Stomach smooth muscle (tissue), 2 donors: ENCODE measurements at regions not wholly inside any gene's neighbourhood (a gene's known extent, or its start where the extent isn't known, plus 50 kb on each side); places are given as distances from the start of the nearest gene placed in this dataset.

Experiments
- H3K27ac ChIP-seq: one replicate; pipeline ENCODE4 v1.7.0; 2013; ENCODE audit warnings: mild to moderate bottlenecking, low read length, inconsistent platforms
- H3K27me3 ChIP-seq, 2 donors: one replicate each; pipeline ENCODE4 v1.7.0; 2013; ENCODE audit warnings: low read length in 2 of 2; ENCODE audit not compliant: insufficient read depth in 2 of 2, control insufficient read depth in 1 of 2
- H3K36me3 ChIP-seq, 2 donors: one replicate each; pipeline ENCODE4 v1.7.0; 2013; ENCODE audit warnings: low read length in 2 of 2; ENCODE audit not compliant: control insufficient read depth in 2 of 2, insufficient read depth in 2 of 2
- H3K4me1 ChIP-seq: one replicate; pipeline ENCODE4 v1.7.0; 2013; ENCODE audit warnings: low read length; ENCODE audit not compliant: control insufficient read depth, insufficient read depth
- H3K4me3 ChIP-seq, 2 donors: one replicate each; pipeline ENCODE4 v1.7.0; 2013; ENCODE audit warnings: low read length in 2 of 2
- H3K9ac ChIP-seq, 2 donors: one replicate each; pipeline ENCODE4 v1.7.0; 2013; ENCODE audit warnings: low read length in 2 of 2, mild to moderate bottlenecking in 1 of 2
- H3K9me3 ChIP-seq, 2 donors: one replicate each; pipeline ENCODE4 v1.7.0; 2013; ENCODE audit warnings: low read length in 2 of 2; ENCODE audit not compliant: control insufficient read depth in 2 of 2
- donor health status: healthy.
- donor health status: Pancreatic carcinoma.

- H3K4me1 ChIP-seq = no peaks in the 10 kb centered on the region
- H3K36me3 ChIP-seq = no peaks in the 10 kb centered on the region
- H3K4me3 ChIP-seq = no peak overlapping the region
- no peaks in the 10 kb centered on the region for H3K9me3 ChIP-seq
- no peaks in the 10 kb centered on the region for H3K27me3 ChIP-seq
- no peak overlapping the region for H3K27ac ChIP-seq
- H3K9ac ChIP-seq = no peak overlapping the region
Measured at GRCh38 chr1:168826269-168826668, 97.3 kb upstream of the DPT start.

DNA sequence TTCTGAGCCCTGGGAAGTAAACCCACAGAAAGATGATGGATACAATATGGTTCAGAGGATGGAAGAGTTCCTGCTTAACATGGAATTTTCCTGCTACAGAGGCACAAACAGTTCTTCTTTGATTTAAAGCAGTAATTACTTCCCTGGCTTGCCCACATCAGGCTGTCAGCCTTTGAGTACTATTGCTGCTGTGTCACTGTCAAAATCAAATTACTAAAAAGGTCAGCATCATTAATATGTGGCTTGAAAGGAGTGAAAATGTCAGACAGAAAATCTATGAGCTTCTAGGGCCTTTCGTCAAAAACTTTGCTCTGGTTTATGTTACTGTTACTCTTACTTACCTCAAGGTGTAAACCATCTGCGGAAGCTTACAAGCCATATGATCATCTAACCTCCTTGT lies 98.6 kb upstream of the DPT start:
- no peaks in the 10 kb centered on the region for H3K4me1 ChIP-seq
- no peak overlapping the region for H3K4me3 ChIP-seq
- no peaks in the 10 kb centered on the region for H3K36me3 ChIP-seq
- no peak overlapping the region for H3K9ac ChIP-seq
- no peaks in the 10 kb centered on the region for H3K27me3 ChIP-seq
- no peak overlapping the region for H3K27ac ChIP-seq
- H3K9me3 ChIP-seq = no peaks in the 10 kb centered on the region

DNA sequence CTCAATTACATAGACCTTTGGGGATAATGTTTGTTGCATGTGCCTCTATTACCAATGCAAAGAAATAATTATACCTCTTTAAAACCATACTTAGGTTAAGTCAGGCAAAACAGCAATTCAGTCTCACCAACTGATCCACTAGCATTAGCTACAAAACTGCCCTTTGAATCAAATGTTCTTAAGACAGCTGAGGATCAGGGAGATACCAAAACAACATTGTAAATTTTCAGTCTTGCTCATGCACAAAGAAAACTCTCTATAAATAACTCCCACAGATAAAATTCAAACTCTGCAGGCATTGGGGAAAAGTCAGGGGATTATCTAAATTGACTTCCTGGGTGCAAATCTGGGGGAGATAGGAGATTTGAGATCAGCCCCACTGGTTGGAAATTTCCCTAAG lies 100.9 kb upstream of the DPT start:
- Histone ChIP-seq H3K4me1 (peaks cover 2% of the 10 kb centered on the region), H3K36me3 (no peaks in the 10 kb centered on the region), H3K27ac (no peak overlapping the region), H3K4me3 (no peak overlapping the region), H3K9me3 (no peaks in the 10 kb centered on the region), H3K9ac (no peak overlapping the region), H3K27me3 (no peaks in the 10 kb centered on the region)

DNA sequence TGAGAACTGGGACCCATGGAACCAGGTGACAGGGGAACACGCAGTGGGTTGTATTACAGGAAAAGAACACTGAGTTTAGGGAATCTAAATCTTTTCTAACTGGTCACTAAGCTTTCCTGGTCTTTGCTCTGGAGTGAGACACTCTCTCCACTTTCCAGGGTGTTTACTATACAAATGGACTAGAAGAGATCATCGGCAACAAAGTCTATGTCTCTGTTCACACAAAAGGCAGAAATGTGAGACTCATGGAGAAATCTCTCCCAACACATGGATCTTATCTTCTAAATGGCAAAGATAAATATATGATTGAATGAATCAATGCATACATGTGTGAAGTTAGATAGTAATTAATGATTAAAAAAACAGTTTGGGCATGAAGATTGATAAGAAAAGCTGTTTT lies 101.6 kb upstream of the DPT start:
- H3K27ac ChIP-seq = no peak overlapping the region
- H3K9ac ChIP-seq = no peak overlapping the region
- H3K4me1 ChIP-seq = peaks cover 2% of the 10 kb centered on the region
- no peaks in the 10 kb centered on the region for H3K27me3 ChIP-seq
- H3K4me3 ChIP-seq = no peak overlapping the region
- no peaks in the 10 kb centered on the region for H3K9me3 ChIP-seq
- H3K36me3 ChIP-seq = no peaks in the 10 kb centered on the region

DNA sequence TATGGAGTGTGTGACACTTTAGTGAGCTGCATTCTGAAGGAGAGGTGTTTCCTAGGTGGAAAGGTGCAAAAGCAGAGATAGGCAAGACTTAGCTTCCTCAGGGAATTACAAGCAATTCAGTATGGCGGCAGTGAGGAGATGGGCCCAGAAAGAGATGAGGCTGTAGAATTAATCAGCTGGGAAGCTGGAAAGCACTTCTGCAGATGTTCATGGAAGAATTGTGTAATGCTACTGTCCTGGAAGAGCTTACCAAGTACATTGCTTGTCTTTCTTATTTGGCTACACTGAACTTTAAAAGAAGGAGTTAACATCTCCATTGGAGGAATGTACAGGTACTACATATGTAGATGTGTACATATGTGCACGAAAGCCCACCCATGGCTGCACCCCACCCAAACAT lies 103.7 kb upstream of the DPT start:
- no peak overlapping the region for H3K4me3 ChIP-seq
- H3K9ac ChIP-seq = no peak overlapping the region
- H3K9me3 ChIP-seq = no peaks in the 10 kb centered on the region
- no peaks in the 10 kb centered on the region for H3K36me3 ChIP-seq
- H3K4me1 ChIP-seq = peaks cover 2% of the 10 kb centered on the region
- no peaks in the 10 kb centered on the region for H3K27me3 ChIP-seq
- no peak overlapping the region for H3K27ac ChIP-seq

DNA sequence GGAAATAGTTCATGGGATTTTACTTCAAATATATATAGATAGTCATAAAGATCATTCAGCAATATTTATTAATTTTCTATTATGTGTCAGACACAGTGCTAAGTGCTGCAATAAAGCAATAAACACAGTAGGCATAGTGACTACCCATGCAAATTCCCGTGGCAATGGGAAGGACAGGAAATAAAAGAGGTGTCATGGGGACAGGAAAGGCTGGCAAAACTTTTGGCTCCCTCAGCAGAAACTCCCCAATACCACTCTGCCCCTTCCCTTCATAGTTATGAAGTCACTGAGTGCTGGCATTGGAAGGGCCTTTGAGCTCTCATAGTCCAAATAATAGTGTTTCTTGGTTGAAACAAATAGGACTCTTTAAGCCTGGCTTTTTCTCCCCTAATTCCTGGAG lies 104.4 kb upstream of the DPT start:
- Histone ChIP-seq H3K36me3 (no peaks in the 10 kb centered on the region), H3K27ac (no peak overlapping the region), H3K9ac (no peak overlapping the region)

GRCh38 chr1:168833801-168834224 lies 104.8 kb upstream of the DPT start:
- H3K9ac ChIP-seq = no peak overlapping the region
- no peaks in the 10 kb centered on the region for H3K36me3 ChIP-seq
- no peak overlapping the region for H3K4me3 ChIP-seq
- peaks cover 2% of the 10 kb centered on the region for H3K4me1 ChIP-seq
- H3K9me3 ChIP-seq = no peaks in the 10 kb centered on the region
- H3K27ac ChIP-seq = no peak overlapping the region
- H3K27me3 ChIP-seq = no peaks in the 10 kb centered on the region

More for the DNA sequence above, 104.4 kb upstream of the DPT start:
- H3K4me3 ChIP-seq = no peak overlapping the region
- no peaks in the 10 kb centered on the region for H3K27me3 ChIP-seq
- H3K9me3 ChIP-seq = no peaks in the 10 kb centered on the region
- H3K4me1 ChIP-seq = peaks cover 2% of the 10 kb centered on the region

GRCh38 chr1:168834225-168834872 lies 105.3 kb upstream of the DPT start:
- Histone ChIP-seq H3K9ac (no peak overlapping the region), H3K4me3 (no peak overlapping the region), H3K4me1 (peaks cover 2% of the 10 kb centered on the region), H3K27ac (no peak overlapping the region), H3K9me3 (no peaks in the 10 kb centered on the region), H3K27me3 (no peaks in the 10 kb centered on the region), H3K36me3 (no peaks in the 10 kb centered on the region)

- Histone ChIP-seq H3K27me3 (no peaks in the 10 kb centered on the region), H3K27ac (no peak overlapping the region), H3K9ac (no peak overlapping the region), H3K36me3 (no peaks in the 10 kb centered on the region), H3K9me3 (no peaks in the 10 kb centered on the region), H3K4me1 (peaks cover 2% of the 10 kb centered on the region), H3K4me3 (no peak overlapping the region)
Measured at GRCh38 chr1:168835176-168835575, 106.2 kb upstream of the DPT start.

DNA sequence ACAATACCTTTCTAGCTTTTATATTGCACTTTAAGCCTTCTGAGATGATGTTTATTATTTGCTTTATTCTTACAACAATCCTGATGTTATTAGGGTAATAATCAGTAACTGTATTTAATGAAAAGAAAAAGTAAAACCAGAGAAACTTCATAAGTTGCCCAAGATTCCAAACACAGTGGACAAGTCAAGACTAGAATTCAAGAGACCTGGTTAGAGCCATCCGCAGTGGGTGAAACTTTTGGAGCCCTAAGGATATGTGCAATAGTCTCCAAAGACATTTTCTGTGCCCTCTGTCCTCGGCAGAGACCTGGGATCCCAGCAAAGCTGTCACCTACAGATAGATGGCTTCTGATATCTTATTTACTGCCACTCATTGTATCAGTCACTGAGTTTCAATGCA lies 106.8 kb upstream of the DPT start:
- Histone ChIP-seq H3K9me3 (no peaks in the 10 kb centered on the region), H3K27me3 (no peaks in the 10 kb centered on the region), H3K9ac (no peak overlapping the region), H3K4me1 (peaks cover 2% of the 10 kb centered on the region), H3K4me3 (no peak overlapping the region), H3K27ac (no peak overlapping the region), H3K36me3 (no peaks in the 10 kb centered on the region)

DNA sequence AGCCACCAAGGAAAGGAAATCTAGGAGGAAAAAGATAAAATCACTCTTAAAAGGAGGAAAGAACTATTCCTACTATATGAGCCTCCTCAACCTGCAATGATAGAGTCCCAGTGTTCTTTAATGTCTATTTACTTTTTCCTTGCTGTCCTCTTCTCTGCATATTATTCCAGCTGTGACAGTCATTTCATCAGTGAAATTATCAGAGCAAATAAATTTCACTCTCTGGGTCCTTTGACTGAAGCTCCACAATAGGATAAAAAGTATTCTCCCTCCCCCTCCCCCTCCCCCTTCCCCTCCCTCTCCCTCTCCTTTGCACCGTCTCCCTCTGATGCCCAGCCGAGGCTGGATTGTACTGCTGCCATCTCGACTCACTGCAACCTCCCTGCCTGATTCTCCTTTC lies 107.5 kb upstream of the DPT start:
- Histone ChIP-seq H3K27me3 (no peaks in the 10 kb centered on the region), H3K9me3 (no peaks in the 10 kb centered on the region), H3K36me3 (no peaks in the 10 kb centered on the region), H3K4me1 (peaks cover 2% of the 10 kb centered on the region), H3K9ac (no peak overlapping the region), H3K4me3 (no peak overlapping the region), H3K27ac (no peak overlapping the region)
